HCT116 (cell line): ENCODE measurements at regions not wholly inside any gene's neighbourhood (a gene's known extent, or its start where the extent isn't known, plus 50 kb on each side); places are given as distances from the start of the nearest gene placed in this dataset.

Experiments
- ATAC-seq: fragments of 200-7000 bp; cut with Tn5 transposase; 2 replicates; pipeline ENCODE4 v1.9.1; 2020; ENCODE audit warnings: mild to moderate bottlenecking, moderate library complexity
- BruUV-seq: library from RNA; stranded (reverse); fragments of 400-500 nt; replicated peaks from 2 replicates; lab custom pipeline; 2021; lab: Mats Ljungman, UMichigan
- CTCF ChIA-PET: fragments of 300-600 bp; sonication (Branson Sonifier 250); formaldehyde crosslinking; loops from one replicate; lab custom pipeline; 2021; ENCODE audit warnings: antibody characterized with exemption; lab: Charles Lee
- POLR2A ChIA-PET: fragments of 300-600, 350-600 bp; sonication (Branson Sonifier 250); formaldehyde crosslinking; loops from one replicate; lab custom pipeline; 2021; ENCODE audit warnings: antibody characterized with exemption; lab: Charles Lee
- RAD21 ChIA-PET, 2 experiments: fragments of 300-600 bp; sonication (Branson Sonifier 250); formaldehyde crosslinking; loops; one replicate each; lab custom pipeline; 2023; ENCODE audit warnings: low total read pairs in 2 of 2; ENCODE audit not compliant: uncharacterized antibody in 2 of 2, unreplicated experiment in 2 of 2, low non-redundant PET in 1 of 2; lab: Charles Lee
- DNase-seq: peaks from one replicate; pipeline ENCODE4 v3.0.0-alpha.2; 2010; ENCODE audit warnings: low read depth, low spot score
- H2AFZ ChIP-seq: fragments of 200-600 bp; shearing (Covaris generic), sonication (generic); 2 replicates; pipeline ENCODE4 v1.6.1; 2017; ENCODE audit warnings: low read depth, mixed run types, mixed read lengths, antibody characterized with exemption, low read length; ENCODE audit not compliant: poor library complexity, severe bottlenecking
- H3K27ac ChIP-seq: 2 replicates; pipeline ENCODE4 v1.5.1; 2012; ENCODE audit warnings: low read depth, low read length
- H3K27me3 ChIP-seq: fragments of 200-600 bp; sonication (generic); 2 replicates; pipeline ENCODE4 v1.6.1; 2016; ENCODE audit warnings: mixed run types, low read length, mixed read lengths; ENCODE audit not compliant: insufficient read depth
- H3K36me3 ChIP-seq, 2 experiments: fragments of 200-500 bp in 1 of 2; fragments of 200-600 bp in 1 of 2; sonication (Bioruptor generic) in 1 of 2; sonication (generic) in 1 of 2; 2 replicates each; pipeline versions ENCODE4 v1.5.1 to v1.6.1; 2014 to 2016; ENCODE audit warnings: low read length in 2 of 2, inconsistent platforms in 1 of 2, mixed read lengths in 1 of 2, mixed run types in 1 of 2; ENCODE audit not compliant: insufficient read depth in 2 of 2, control insufficient read depth in 1 of 2
- H3K4me1 ChIP-seq, 2 experiments: fragments of 200-600 bp in 1 of 2; sonication (generic) in 1 of 2; 2 replicates each; pipeline versions ENCODE4 v1.5.1 to v1.6.1; 2012 to 2017; ENCODE audit warnings: low read length in 2 of 2, inconsistent platforms in 1 of 2, mild to moderate bottlenecking in 1 of 2, mixed read lengths in 1 of 2, mixed run types in 1 of 2, moderate library complexity in 1 of 2; ENCODE audit not compliant: insufficient read depth in 2 of 2, control insufficient read depth in 1 of 2
- H3K4me2 ChIP-seq: fragments of 200-600 bp; sonication (generic); 2 replicates; pipeline ENCODE4 v1.6.1; 2017; ENCODE audit warnings: mixed run types, low read length, mixed read lengths
- H3K4me3 ChIP-seq, 2 experiments: fragments of 200-600 bp in 1 of 2; sonication (generic) in 1 of 2; replicated peaks in 1 of 2; 2 replicates each; pipeline ENCODE4 v1.5.1; 2011 to 2016; ENCODE audit warnings: low read length in 2 of 2, control low read depth in 1 of 2, low read depth in 1 of 2, mild to moderate bottlenecking in 1 of 2, mixed read lengths in 1 of 2, mixed run types in 1 of 2
- H3K79me2 ChIP-seq: fragments of 200-600 bp; sonication (generic); 2 replicates; pipeline ENCODE4 v1.6.1; 2017; ENCODE audit warnings: mild to moderate bottlenecking, mixed run types, low read length, moderate library complexity, mixed read lengths; ENCODE audit not compliant: insufficient read depth
- H3K9ac ChIP-seq: fragments of 200-600 bp; sonication (generic); 2 replicates; pipeline ENCODE4 v1.6.1; 2016; ENCODE audit warnings: low read length, mixed read lengths
- H3K9me2 ChIP-seq: fragments of 200-600 bp; sonication (generic), shearing (Covaris generic); 2 replicates; pipeline ENCODE4 v1.6.1; 2017; ENCODE audit warnings: mixed run types, mild to moderate bottlenecking, moderate library complexity; ENCODE audit not compliant: insufficient read depth
- H3K9me3 ChIP-seq, 2 experiments: fragments of 200-500 bp in 1 of 2; fragments of 200-600 bp in 1 of 2; sonication (Bioruptor generic) in 1 of 2; sonication (generic) in 1 of 2; 2 replicates each; pipeline ENCODE4 v1.6.1; 2014 to 2017; ENCODE audit warnings: low read length in 2 of 2, mixed read lengths in 2 of 2, inconsistent platforms in 1 of 2, low read depth in 1 of 2, mild to moderate bottlenecking in 1 of 2, mixed run types in 1 of 2, moderate library complexity in 1 of 2; ENCODE audit not compliant: control insufficient read depth in 1 of 2, insufficient read depth in 1 of 2
- H4K20me1 ChIP-seq: fragments of 200-600 bp; sonication (generic), shearing (Covaris generic); 2 replicates; pipeline ENCODE4 v1.6.1; 2017; ENCODE audit warnings: mixed run types, mild to moderate bottlenecking, moderate library complexity; ENCODE audit not compliant: insufficient read depth
- ATF3 ChIP-seq: IDR thresholded peaks from 2 replicates; pipeline ENCODE4 v1.6.1; 2012
- CBX3 ChIP-seq: IDR thresholded peaks from 2 replicates; pipeline ENCODE4 v1.6.1; 2012; ENCODE audit warnings: low read depth
- CEBPB ChIP-seq: IDR thresholded peaks from 2 replicates; pipeline ENCODE4 v1.6.1; 2012; ENCODE audit warnings: low read depth
- CTCF ChIP-seq, 3 experiments: fragments of 200-600 bp in 1 of 3; sonication (generic) in 1 of 3; IDR thresholded peaks in 2 of 3; conservative IDR thresholded peaks in 1 of 3; 2 replicates each; pipeline ENCODE4 v1.5.1; 2012 to 2017; ENCODE audit warnings: low read depth in 2 of 3, low read length in 2 of 3, antibody characterized with exemption in 1 of 3, borderline replicate concordance in 1 of 3, control low read depth in 1 of 3, mild to moderate bottlenecking in 1 of 3, mixed read lengths in 1 of 3, mixed run types in 1 of 3, moderate library complexity in 1 of 3; ENCODE audit not compliant: insufficient read depth in 1 of 3
- EGR1 ChIP-seq: IDR thresholded peaks from 2 replicates; pipeline ENCODE4 v1.6.1; 2012; ENCODE audit warnings: low read depth
- ELF1 ChIP-seq: IDR thresholded peaks from 2 replicates; pipeline ENCODE4 v1.6.1; 2012; ENCODE audit warnings: low read depth, borderline replicate concordance
- EZH2phosphoT487 ChIP-seq: fragments of 200-600 bp; IDR thresholded peaks from 2 replicates; pipeline ENCODE4 v1.6.1; 2018; ENCODE audit warnings: antibody characterized with exemption, borderline replicate concordance
- JUND ChIP-seq: IDR thresholded peaks from 2 replicates; pipeline ENCODE4 v1.6.1; 2012
- MAX ChIP-seq: IDR thresholded peaks from 2 replicates; pipeline ENCODE4 v1.6.1; 2012
- POLR2A ChIP-seq: IDR thresholded peaks from 2 replicates; pipeline ENCODE4 v1.7.0; 2011; ENCODE audit warnings: borderline replicate concordance; ENCODE audit not compliant: insufficient read depth, insufficient read length; ENCODE audit errors: extremely low read depth
- RAD21 ChIP-seq: IDR thresholded peaks from 2 replicates; pipeline ENCODE4 v1.6.1; 2012; ENCODE audit warnings: low read depth, mild to moderate bottlenecking
- REST ChIP-seq: IDR thresholded peaks from 2 replicates; pipeline ENCODE4 v1.6.1; 2012; ENCODE audit warnings: low read depth
- SP1 ChIP-seq: IDR thresholded peaks from 2 replicates; pipeline ENCODE4 v1.6.1; 2012; ENCODE audit warnings: low read depth
- SRF ChIP-seq: IDR thresholded peaks from 2 replicates; pipeline ENCODE4 v1.6.1; 2012; ENCODE audit warnings: low read depth
- TCF7L2 ChIP-seq: IDR thresholded peaks from 2 replicates; pipeline ENCODE4 v1.7.0; 2011; ENCODE audit warnings: borderline replicate concordance, inconsistent platforms; ENCODE audit not compliant: insufficient read depth, insufficient read length; ENCODE audit errors: extremely low read depth
- YY1 ChIP-seq: IDR thresholded peaks from 2 replicates; pipeline ENCODE4 v1.6.1; 2011; ENCODE audit warnings: low read length, low read depth, moderate library complexity, mild to moderate bottlenecking; ENCODE audit not compliant: insufficient replicate concordance; ENCODE audit errors: extremely low read depth
- intact Hi-C: fragments of 100-400 bp; cut with micrococcal nuclease; formaldehyde crosslinking; loops from 2 replicates; pipeline ENCODE4 v1.10.0; 2022

GRCh38 chr20:48047447-48047846 lies 262.2 kb upstream of the SULF2 start:
- no peak overlapping the region for H2AFZ ChIP-seq
- H3K4me2 ChIP-seq = no peak overlapping the region
- ATAC-seq (no peak), DNase-seq (no peak)
- H3K27me3 ChIP-seq = 0 out of 2 replicates have a peak, but pooled peaks cover 6% of the 10 kb centered on the region
- H3K27ac ChIP-seq = no peak overlapping the region
- no peak overlapping the region for H3K9ac ChIP-seq
- H3K9me3 ChIP-seq = no peaks in the 10 kb centered on the region
- intact Hi-C loops = no loop called here
- no peak overlapping the region for H3K4me3 ChIP-seq
- no TSS peak for BruUV-seq
- ChIA-PET POLR2A (no interaction called here), RAD21 (no interaction called here)
- H3K9me2 ChIP-seq = no peaks in the 10 kb centered on the region
- H3K36me3 ChIP-seq = no peaks in the 10 kb centered on the region
- no peak for TF ChIP-seq YY1
- no peak for TF ChIP-seq SP1
- no peak for TF ChIP-seq EZH2phosphoT487
- TF ChIP-seq MAX = no peak
- no peak for TF ChIP-seq ELF1
- TF ChIP-seq CBX3 = no peak
- TF ChIP-seq REST = no peak
- TF ChIP-seq ATF3 = no peak
- no peak for TF ChIP-seq EGR1
- no peak for TF ChIP-seq TCF7L2
- TF ChIP-seq POLR2A = no peak
- no peak for TF ChIP-seq CEBPB
- no peak for TF ChIP-seq SRF
- TF ChIP-seq CTCF (IDR thresholded peaks at IDR 0.05 in 2 of 3, conservative IDR thresholded peaks at IDR 0.05 in 1 of 3; ENCODE audit: borderline replicate concordance in 1 of 3, insufficient read depth in 1 of 3, low read depth in 2 of 3, low read length in 2 of 3) = no peak
- TF ChIP-seq RAD21 = no peak
- no peak for TF ChIP-seq JUND
- TF ChIP-seq, all 23 proteins: peak for 0
- no peaks in the 10 kb centered on the region for H3K79me2 ChIP-seq
- H4K20me1 ChIP-seq = no peaks in the 10 kb centered on the region
- CTCF ChIA-PET = no interaction called here
- 0 out of 4 replicates have a peak, but pooled peaks cover 0 to 2% of the 10 kb centered on the region in 2 experiments for H3K4me1 ChIP-seq
